ENCODE measurements at regions not wholly inside any gene's neighbourhood (a gene's known extent, or its start where the extent isn't known, plus 50 kb on each side); places are given as distances from the start of the nearest gene placed in this dataset.

DNA sequence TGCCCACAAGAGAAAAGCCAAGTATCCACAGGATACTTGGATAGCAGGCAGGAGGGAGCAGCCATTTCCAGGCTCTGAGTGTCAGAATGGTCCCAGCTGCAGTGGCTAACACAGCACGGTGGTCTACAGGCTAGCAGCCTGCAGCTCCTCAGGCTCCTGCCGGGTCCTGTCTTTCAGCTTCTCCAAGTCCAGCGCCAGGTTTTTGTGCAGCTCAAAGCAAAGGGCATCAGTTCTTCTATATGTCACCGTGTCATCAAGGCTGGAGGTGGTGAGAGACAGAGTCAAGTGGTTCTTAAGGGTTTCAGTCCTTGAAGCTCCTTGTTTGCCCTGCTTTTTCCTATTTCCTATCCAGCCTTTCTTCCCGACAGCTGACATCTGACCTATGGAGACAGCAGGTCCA is 188.6 kb downstream of the NUFIP1 start:
- ChIA-PET POLR2A (ENCODE audit: partially characterized antibody) (no interaction called here), CTCF (ENCODE audit: partially characterized antibody) (interaction anchor here (0.9 to 2.1 kb wide), 4 partner anchors 13 to 72 kb away, joined by 3 to 5 read pairs (median 3); no protein-coding TSS in a partner anchor)
- Histone ChIP-seq H3K14ac (ENCODE audit: insufficient read length) (no peak overlapping the region), H3K79me2 (ENCODE audit: control insufficient read depth in 1 of 2, insufficient read depth in 2 of 2, low read length in 2 of 2) (no peaks in the 10 kb centered on the region), H3K4me1 (replicated peaks in 1 of 4; ENCODE audit: control insufficient read depth in 3 of 4, insufficient read depth in 4 of 4, low read length in 3 of 4) (peaks cover 0 to 3% (median 0%) of the 10 kb centered on the region in 4 experiments; a peak in 1 of 7 replicates), H2AFZ (ENCODE audit: low read length) (no peak overlapping the region), H3K36me3 (ENCODE audit: control insufficient read depth in 2 of 4, insufficient read depth in 4 of 4, low read length in 3 of 4) (no peaks in the 10 kb centered on the region), H3K9me3 (ENCODE audit: insufficient read depth in 2 of 2, low read depth in 1 of 2, low read length in 1 of 2) (no peaks in the 10 kb centered on the region), H3K27me3 (replicated peaks in 1 of 4; ENCODE audit: control insufficient read depth in 3 of 4, extremely low read depth in 1 of 4, insufficient read depth in 3 of 4, low read length in 3 of 4) (no peaks in the 10 kb centered on the region), H3K4me3 (ENCODE audit: extremely low read depth in 1 of 4, insufficient read depth in 2 of 4, low read depth in 3 of 4, low read length in 4 of 4) (no peak overlapping the region), H4K8ac (ENCODE audit: extremely low read depth, insufficient read depth, low read length) (no peak overlapping the region), H3K23me2 (ENCODE audit: low read depth, low read length) (no peaks in the 10 kb centered on the region; the same call in 1 of the 2 replicates), H3K4ac (replicated peaks; ENCODE audit: insufficient read length, low read depth, low read length) (no peak overlapping the region), H3K79me1 (ENCODE audit: low read depth, low read length) (no peaks in the 10 kb centered on the region), H2BK12ac (ENCODE audit: low read depth, low read length) (no peak overlapping the region), H2BK5ac (ENCODE audit: low read depth, low read length) (no peak overlapping the region), H2BK120ac (replicated peaks; ENCODE audit: low read depth, low read length) (no peak overlapping the region), H3K18ac (ENCODE audit: extremely low read depth, low read length) (no peak overlapping the region), H4K5ac (ENCODE audit: insufficient read length, low read depth, low read length) (no peak overlapping the region), H3K9ac (replicated peaks in 1 of 4; ENCODE audit: extremely low read depth in 1 of 4, low read depth in 3 of 4, low read length in 3 of 4) (no peak overlapping the region), H2BK20ac (ENCODE audit: low read length) (no peak overlapping the region), H3K23ac (ENCODE audit: insufficient read length) (no peak overlapping the region), H4K20me1 (replicated peaks in 1 of 2; ENCODE audit: control insufficient read depth in 1 of 2, insufficient read depth in 2 of 2, low read length in 2 of 2) (no peaks in the 10 kb centered on the region), H2AK5ac (ENCODE audit: low read depth, low read length) (no peak overlapping the region), H3K56ac (replicated peaks; ENCODE audit: insufficient read length, low read depth, low read length) (no peak overlapping the region), H3K27ac (ENCODE audit: low read depth, low read length) (no peak overlapping the region), H4K91ac (replicated peaks; ENCODE audit: insufficient read length, low read length) (no peak overlapping the region), H2BK15ac (ENCODE audit: low read length) (no peak overlapping the region), H3K4me2 (ENCODE audit: insufficient read depth in 1 of 2, low read depth in 2 of 2, low read length in 2 of 2) (no peak overlapping the region)
- DNase-seq (ENCODE audit: low read depth in 1 of 2, low spot score in 2 of 2) (no peak), FAIRE-seq (no peak)
- TF ChIP-seq GTF2F1 (IDR thresholded peaks at IDR 0.05; ENCODE audit: borderline replicate concordance, low read depth, low read length) (no peak), RFX5 (IDR thresholded peaks at IDR 0.05; ENCODE audit: borderline replicate concordance, low read depth, low read length) (no peak), POU5F1 (IDR thresholded peaks at IDR 0.05; ENCODE audit: low read depth, low read length) (no peak), SP2 (IDR thresholded peaks at IDR 0.05; ENCODE audit: low read length) (no peak), SIN3A (conservative IDR thresholded peaks at IDR 0.05 in 1 of 2, IDR thresholded peaks at IDR 0.05 in 1 of 2; ENCODE audit: low read depth in 1 of 2, low read length in 2 of 2) (no peak)
- 92% methylated on average over 5 of the region's 5 CpGs; no CpG with 5 or more reads in 1 of the 2 experiments for WGBS, 2 experiments (ENCODE audit: extremely low coverage in 1 of 2, insufficient coverage in 1 of 2, insufficient read length in 1 of 2, insufficient replicate concordance in 2 of 2, low coverage in 1 of 2, low lambda C conversion rate in 2 of 2, missing lambda C conversion rate in 1 of 2)
